K562 (cell line): ENCODE measurements at regions not wholly inside any gene's neighbourhood (a gene's known extent, or its start where the extent isn't known, plus 50 kb on each side); places are given as distances from the start of the nearest gene placed in this dataset.

Experiments
- ATAC-seq: fragments of 200-7000 bp; cut with Tn5 transposase; 3 replicates; pipeline ENCODE4 v1.9.1; 2020; ENCODE audit warnings: moderate library complexity
- BruUV-seq: library from RNA; stranded (reverse); fragments of 400-500 nt; replicated peaks from 2 replicates; lab custom pipeline; 2021; lab: Mats Ljungman, UMichigan
- CTCF ChIA-PET: fragments of 300-600 bp; formaldehyde crosslinking; extraction: SDS; loops from one replicate; lab custom pipeline; 2021; ENCODE audit warnings: low intra/inter-chr PET ratio; lab: Yijun Ruan, JAX
- POLR2A ChIA-PET: fragments of 300-600, 350-650 bp; sonication (Branson Sonifier 250); formaldehyde crosslinking; extraction: SDS; loops from one replicate; lab custom pipeline; 2021; ENCODE audit warnings: antibody characterized with exemption, inconsistent platforms; lab: Yijun Ruan, JAX
- DNase-seq, 4 experiments: peaks; one replicate each; pipeline versions ENCODE4 v3.0.0 to v3.0.0-alpha.2; 2011 to 2018; ENCODE audit warnings: low spot score in 3 of 4, mixed read lengths in 3 of 4; ENCODE audit errors: extremely low read depth in 1 of 4
- FAIRE-seq: peaks from 2 replicates; lab custom pipeline; 2011; peaks lifted over from hg19 to GRCh38; lab: Jason Lieb, UNC
- H2AFZ ChIP-seq: 2 replicates; pipeline ENCODE4 v1.6.0; 2011; ENCODE audit warnings: low read depth, low read length, control low read depth, inconsistent platforms
- H3K27ac ChIP-seq: fragments of 200-600 bp; 3 replicates; pipeline ENCODE4 v1.8.0; 2011; ENCODE audit warnings: low read depth, mild to moderate bottlenecking, control low read depth, inconsistent platforms, low read length, moderate library complexity, mixed read lengths; ENCODE audit errors: extremely low read depth
- H3K27me3 ChIP-seq, 2 experiments: fragments of 300-600 bp in 1 of 2; 2 replicates in 1 of 2; 3 replicates in 1 of 2; pipeline versions ENCODE4 v1.6.0 to v1.8.0; 2011; ENCODE audit warnings: inconsistent platforms in 2 of 2, low read length in 2 of 2, mild to moderate bottlenecking in 1 of 2, mixed read lengths in 1 of 2, moderate library complexity in 1 of 2; ENCODE audit not compliant: control insufficient read depth in 2 of 2, insufficient read depth in 2 of 2
- H3K36me3 ChIP-seq: fragments of 300-600 bp; 3 replicates; pipeline ENCODE4 v1.8.0; 2011; ENCODE audit warnings: mild to moderate bottlenecking, low read length, inconsistent platforms; ENCODE audit not compliant: control insufficient read depth, insufficient read depth
- H3K4me1 ChIP-seq, 2 experiments: fragments of 200-600 bp in 1 of 2; replicated peaks in 1 of 2; 2 replicates in 1 of 2; 3 replicates in 1 of 2; pipeline versions ENCODE4 v1.5.1 to v1.8.0; 2011; ENCODE audit warnings: inconsistent platforms in 2 of 2, low read length in 2 of 2, mild to moderate bottlenecking in 1 of 2, mixed read lengths in 1 of 2, moderate library complexity in 1 of 2; ENCODE audit not compliant: control insufficient read depth in 2 of 2, insufficient read depth in 2 of 2
- H3K4me2 ChIP-seq: 2 replicates; pipeline ENCODE4 v1.6.1; 2011; ENCODE audit warnings: low read length, control low read depth, inconsistent platforms, mixed read lengths; ENCODE audit not compliant: insufficient read depth
- H3K4me3 ChIP-seq: fragments of 200-600 bp; sonication (generic), shearing (Covaris generic); 2 replicates; pipeline ENCODE4 v1.5.1; 2016; ENCODE audit warnings: control low read depth, inconsistent platforms
- H3K79me2 ChIP-seq: fragments of 200-600 bp; 3 replicates; pipeline ENCODE4 v1.8.0; 2011; ENCODE audit warnings: low read length, inconsistent platforms; ENCODE audit not compliant: control insufficient read depth, insufficient read depth
- H3K9ac ChIP-seq, 2 experiments: 2 replicates each; pipeline versions ENCODE4 v1.6.0 to v1.6.1; 2011; ENCODE audit warnings: low read depth in 2 of 2, low read length in 2 of 2, control low read depth in 1 of 2, inconsistent platforms in 1 of 2, mild to moderate bottlenecking in 1 of 2, mixed read lengths in 1 of 2; ENCODE audit not compliant: insufficient read depth in 1 of 2
- H3K9me1 ChIP-seq: one replicate; pipeline ENCODE4 v1.6.0; 2011; ENCODE audit warnings: inconsistent platforms, mild to moderate bottlenecking, low read length, moderate library complexity; ENCODE audit not compliant: control insufficient read depth, insufficient read depth
- H3K9me3 ChIP-seq: replicated peaks from 2 replicates; pipeline ENCODE4 v1.5.1; 2011; ENCODE audit warnings: low read depth, low read length, inconsistent platforms; ENCODE audit not compliant: control insufficient read depth, insufficient read depth
- H4K20me1 ChIP-seq: replicated peaks from 2 replicates; pipeline ENCODE4 v1.6.1; 2011; ENCODE audit warnings: low read length, inconsistent platforms, mixed read lengths; ENCODE audit not compliant: control insufficient read depth, insufficient read depth
- KAT2B ChIP-seq: IDR thresholded peaks from one replicate; pipeline ENCODE4 v1.6.1; 2012; ENCODE audit warnings: low read depth, mild to moderate bottlenecking, control low read depth, inconsistent platforms, low read length, moderate library complexity
- MBD2 ChIP-seq: sonication (generic); IDR thresholded peaks from 2 replicates; pipeline ENCODE4 v1.6.1; 2016; ENCODE audit warnings: low read depth, borderline replicate concordance
- NR3C1 ChIP-seq: sonication (generic); formaldehyde crosslinking; IDR thresholded peaks from 2 replicates; pipeline ENCODE4 v1.8.1; 2022; ENCODE audit warnings: missing genetic modification reagents
- SMC3 ChIP-seq: conservative IDR thresholded peaks from 2 replicates; pipeline ENCODE4 v1.6.1; 2011; ENCODE audit warnings: low read depth, low read length, improper control_type of control experiment; ENCODE audit not compliant: insufficient read depth
- ZNF282 ChIP-seq: sonication (generic); formaldehyde crosslinking; IDR thresholded peaks from 2 replicates; pipeline ENCODE4 v1.8.1; 2023; ENCODE audit warnings: missing genetic modification reagents
- ZNF764 ChIP-seq: fragments of 250-450 bp; sonication (Bioruptor Pico); IDR thresholded peaks from 2 replicates; pipeline ENCODE4 v1.4.0; 2020; ENCODE audit warnings: low read depth, mild to moderate bottlenecking, moderate library complexity
- WGBS: fragments of 100-300 bp; shearing (Covaris generic); methylation state at CpG from one replicate; pipeline ENCODE4 v1.1.6; 2016; ENCODE audit warnings: low coverage, mixed read lengths; ENCODE audit not compliant: insufficient coverage; ENCODE audit errors: missing lambda C conversion rate; 5-methylcytosine and 5-hydroxymethylcytosine counted together
- in situ Hi-C: fragments of 300-500 bp; cut with MboI; formaldehyde crosslinking; loops from 4 replicates; pipeline ENCODE4 v1.15.0; 2018; ENCODE audit warnings: inconsistent platforms, mixed read lengths
- intact Hi-C: fragments of 100-400 bp; cut with micrococcal nuclease; formaldehyde crosslinking; loops from 2 replicates; pipeline ENCODE4 v1.14.2; 2022
- TF ChIP-seq, protein P1 (sequence below): fragments of 450-650 bp; IDR thresholded peaks from 2 replicates; pipeline ENCODE4 v1.6.1; 2018; ENCODE audit not compliant: partially characterized antibody
- TF ChIP-seq, protein P2 (sequence below): sonication (generic); formaldehyde crosslinking; IDR thresholded peaks from 2 replicates; pipeline ENCODE4 v1.9.0; 2022; ENCODE audit warnings: mild to moderate bottlenecking, missing genetic modification reagents
- TF ChIP-seq, protein P3 (sequence below): fragments of 250-450 bp; sonication (Bioruptor Pico); IDR thresholded peaks from 2 replicates; pipeline ENCODE4 v1.4.0; 2020; ENCODE audit warnings: mild to moderate bottlenecking

DNA sequence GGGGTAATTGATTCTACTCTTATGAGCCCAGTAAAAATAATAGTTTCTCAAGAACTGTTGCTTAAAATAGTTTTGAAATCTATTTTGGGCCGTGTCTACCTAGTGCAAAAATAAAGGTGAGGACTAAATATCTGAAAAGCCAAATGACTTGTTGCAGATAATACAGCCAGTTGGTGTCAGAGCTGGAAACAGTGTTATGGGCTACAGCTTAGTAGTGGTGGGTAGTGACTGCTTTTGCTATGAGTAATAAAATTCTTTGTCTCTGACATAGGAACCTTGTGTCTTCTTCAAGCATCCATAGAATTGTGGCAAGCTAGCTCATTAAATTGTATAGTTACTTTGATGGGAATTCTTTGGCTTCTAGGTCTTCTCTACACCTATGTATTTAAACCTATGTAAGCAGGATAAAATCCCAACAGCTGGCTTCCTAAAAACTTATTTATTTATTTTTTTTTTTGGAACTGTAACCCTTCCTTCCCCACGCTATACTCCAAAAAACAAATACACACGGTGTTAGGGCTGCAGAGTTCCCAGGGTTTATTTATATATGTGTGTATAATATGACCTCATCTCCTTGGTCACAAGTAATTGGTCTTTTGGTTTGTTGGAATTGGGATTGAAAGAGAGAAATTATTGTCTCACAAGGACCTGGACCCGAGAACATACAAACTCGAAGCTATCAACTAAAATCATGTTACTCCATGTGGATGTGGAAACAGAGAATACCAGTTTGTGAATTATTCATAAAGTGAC lies 138.0 kb downstream of the NUDT12 start:
- H3K9ac ChIP-seq = no peak overlapping the region
- 0% methylated on average over 5 of the region's 5 CpGs for WGBS
- H3K79me2 ChIP-seq = no peaks in the 10 kb centered on the region
- TF ChIP-seq NR3C1 (CRISPR knock-in tag) (no peak), MBD2 (no peak), ZNF764 (no peak), ZNF282 (CRISPR knock-in tag) (no peak), SMC3 (no peak), KAT2B (no peak)
- TF ChIP-seq, protein P1, sequence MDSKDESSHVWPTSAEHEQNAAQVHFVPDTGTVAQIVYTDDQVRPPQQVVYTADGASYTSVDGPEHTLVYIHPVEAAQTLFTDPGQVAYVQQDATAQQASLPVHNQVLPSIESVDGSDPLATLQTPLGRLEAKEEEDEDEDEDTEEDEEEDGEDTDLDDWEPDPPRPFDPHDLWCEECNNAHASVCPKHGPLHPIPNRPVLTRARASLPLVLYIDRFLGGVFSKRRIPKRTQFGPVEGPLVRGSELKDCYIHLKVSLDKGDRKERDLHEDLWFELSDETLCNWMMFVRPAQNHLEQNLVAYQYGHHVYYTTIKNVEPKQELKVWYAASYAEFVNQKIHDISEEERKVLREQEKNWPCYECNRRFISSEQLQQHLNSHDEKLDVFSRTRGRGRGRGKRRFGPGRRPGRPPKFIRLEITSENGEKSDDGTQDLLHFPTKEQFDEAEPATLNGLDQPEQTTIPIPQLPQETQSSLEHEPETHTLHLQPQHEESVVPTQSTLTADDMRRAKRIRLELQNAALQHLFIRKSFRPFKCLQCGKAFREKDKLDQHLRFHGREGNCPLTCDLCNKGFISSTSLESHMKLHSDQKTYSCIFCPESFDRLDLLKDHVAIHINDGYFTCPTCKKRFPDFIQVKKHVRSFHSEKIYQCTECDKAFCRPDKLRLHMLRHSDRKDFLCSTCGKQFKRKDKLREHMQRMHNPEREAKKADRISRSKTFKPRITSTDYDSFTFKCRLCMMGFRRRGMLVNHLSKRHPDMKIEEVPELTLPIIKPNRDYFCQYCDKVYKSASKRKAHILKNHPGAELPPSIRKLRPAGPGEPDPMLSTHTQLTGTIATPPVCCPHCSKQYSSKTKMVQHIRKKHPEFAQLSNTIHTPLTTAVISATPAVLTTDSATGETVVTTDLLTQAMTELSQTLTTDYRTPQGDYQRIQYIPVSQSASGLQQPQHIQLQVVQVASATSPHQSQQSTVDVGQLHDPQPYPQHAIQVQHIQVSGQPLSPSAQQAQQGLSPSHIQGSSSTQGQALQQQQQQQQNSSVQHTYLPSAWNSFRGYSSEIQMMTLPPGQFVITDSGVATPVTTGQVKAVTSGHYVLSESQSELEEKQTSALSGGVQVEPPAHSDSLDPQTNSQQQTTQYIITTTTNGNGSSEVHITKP = no peak
- TF ChIP-seq, protein P2, sequence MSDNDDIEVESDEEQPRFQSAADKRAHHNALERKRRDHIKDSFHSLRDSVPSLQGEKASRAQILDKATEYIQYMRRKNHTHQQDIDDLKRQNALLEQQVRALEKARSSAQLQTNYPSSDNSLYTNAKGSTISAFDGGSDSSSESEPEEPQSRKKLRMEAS (CRISPR knock-in tag) = no peak
- TF ChIP-seq, protein P3, sequence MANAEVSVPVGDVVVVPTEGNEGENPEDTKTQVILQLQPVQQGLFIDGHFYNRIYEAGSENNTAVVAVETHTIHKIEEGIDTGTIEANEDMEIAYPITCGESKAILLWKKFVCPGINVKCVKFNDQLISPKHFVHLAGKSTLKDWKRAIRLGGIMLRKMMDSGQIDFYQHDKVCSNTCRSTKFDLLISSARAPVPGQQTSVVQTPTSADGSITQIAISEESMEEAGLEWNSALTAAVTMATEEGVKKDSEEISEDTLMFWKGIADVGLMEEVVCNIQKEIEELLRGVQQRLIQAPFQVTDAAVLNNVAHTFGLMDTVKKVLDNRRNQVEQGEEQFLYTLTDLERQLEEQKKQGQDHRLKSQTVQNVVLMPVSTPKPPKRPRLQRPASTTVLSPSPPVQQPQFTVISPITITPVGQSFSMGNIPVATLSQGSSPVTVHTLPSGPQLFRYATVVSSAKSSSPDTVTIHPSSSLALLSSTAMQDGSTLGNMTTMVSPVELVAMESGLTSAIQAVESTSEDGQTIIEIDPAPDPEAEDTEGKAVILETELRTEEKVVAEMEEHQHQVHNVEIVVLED = no peak
- no peak overlapping the region for H3K4me2 ChIP-seq
- no peak for FAIRE-seq
- no peaks in the 10 kb centered on the region; a peak in 1 of 5 replicates for H3K4me1 ChIP-seq
- ChIA-PET POLR2A (no interaction called here), CTCF (no interaction called here)
- no peaks in the 10 kb centered on the region for H3K36me3 ChIP-seq
- no peak overlapping the region for H2AFZ ChIP-seq
- no peak overlapping the region for H3K4me3 ChIP-seq
- no peaks in the 10 kb centered on the region for H4K20me1 ChIP-seq
- BruUV-seq = no TSS peak
- intact Hi-C loops (no loop called here), in situ Hi-C loops (no loop called here)
- ATAC-seq = no peak
- no peaks in the 10 kb centered on the region for H3K27me3 ChIP-seq
- H3K9me3 ChIP-seq = no peaks in the 10 kb centered on the region
- H3K9me1 ChIP-seq = no peaks in the 10 kb centered on the region
- DNase-seq = no peak
- H3K27ac ChIP-seq = no peak overlapping the region
